HG03521 (cell line): ENCODE measurements at regions not wholly inside any gene's neighbourhood (a gene's known extent, or its start where the extent isn't known, plus 50 kb on each side); places are given as distances from the start of the nearest gene placed in this dataset.

Experiments used
- ATAC-seq: cut with Tn5 transposase; IDR thresholded peaks from one replicate; pipeline ENCODE4 v1.9.1; 2021; ENCODE audit warnings: mild to moderate bottlenecking, moderate library complexity; ENCODE audit not compliant: unreplicated experiment

GRCh38 chr7:33841031-33841430 lies 64.3 kb upstream of the BMPER start:
- ATAC-seq: no peak

GRCh38 chr7:33841705-33842129 lies 63.6 kb upstream of the BMPER start:
- ATAC-seq: no peak

GRCh38 chr7:33842150-33842549 lies 63.2 kb upstream of the BMPER start:
- no peak for ATAC-seq

GRCh38 chr7:33845991-33846509 lies 59.3 kb upstream of the BMPER start:
- ATAC-seq: no peak

DNA sequence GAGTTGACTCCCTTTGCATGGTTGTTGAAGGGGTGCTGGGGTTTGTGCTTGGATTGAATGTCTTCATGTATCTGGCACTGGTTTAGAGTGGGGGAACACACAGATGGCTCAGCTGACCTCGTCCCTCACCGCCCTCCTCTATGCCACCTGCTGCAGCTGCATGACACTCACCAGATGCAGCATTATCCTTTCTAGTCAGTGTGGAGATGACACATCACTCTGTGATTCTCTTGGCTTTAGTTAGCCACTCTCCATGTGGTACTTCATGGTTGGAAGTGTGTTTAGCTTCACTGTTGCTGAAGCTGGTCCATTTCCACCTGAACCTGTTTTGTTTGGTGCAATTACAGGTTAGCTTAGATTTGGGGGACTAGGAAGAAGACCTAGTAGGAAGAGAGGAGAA lies 56.3 kb upstream of the BMPER start:
- no peak for ATAC-seq

GRCh38 chr7:33849971-33850559 lies 55.3 kb upstream of the BMPER start:
- no peak for ATAC-seq

DNA sequence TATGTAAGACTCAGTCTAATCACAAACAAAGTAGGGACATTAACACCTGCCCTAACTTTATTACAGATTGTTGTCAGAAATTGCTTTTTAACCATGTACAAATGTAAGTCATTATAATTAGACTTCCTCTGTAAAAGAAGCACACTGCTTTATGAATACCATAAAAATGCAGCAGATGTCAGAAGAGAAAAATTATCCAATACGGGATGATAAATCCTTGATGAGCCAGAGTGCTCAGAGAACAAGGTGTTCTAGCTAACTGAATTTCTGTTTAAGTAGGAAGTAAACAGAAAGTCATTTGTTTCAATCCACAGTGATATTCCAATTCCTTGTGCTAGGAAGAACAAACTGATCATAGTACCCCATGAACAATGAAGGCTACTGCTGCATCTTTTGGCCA lies 54.6 kb upstream of the BMPER start:
- ATAC-seq: no peak

GRCh38 chr7:33852838-33853237 lies 52.5 kb upstream of the BMPER start:
- ATAC-seq: no peak

DNA sequence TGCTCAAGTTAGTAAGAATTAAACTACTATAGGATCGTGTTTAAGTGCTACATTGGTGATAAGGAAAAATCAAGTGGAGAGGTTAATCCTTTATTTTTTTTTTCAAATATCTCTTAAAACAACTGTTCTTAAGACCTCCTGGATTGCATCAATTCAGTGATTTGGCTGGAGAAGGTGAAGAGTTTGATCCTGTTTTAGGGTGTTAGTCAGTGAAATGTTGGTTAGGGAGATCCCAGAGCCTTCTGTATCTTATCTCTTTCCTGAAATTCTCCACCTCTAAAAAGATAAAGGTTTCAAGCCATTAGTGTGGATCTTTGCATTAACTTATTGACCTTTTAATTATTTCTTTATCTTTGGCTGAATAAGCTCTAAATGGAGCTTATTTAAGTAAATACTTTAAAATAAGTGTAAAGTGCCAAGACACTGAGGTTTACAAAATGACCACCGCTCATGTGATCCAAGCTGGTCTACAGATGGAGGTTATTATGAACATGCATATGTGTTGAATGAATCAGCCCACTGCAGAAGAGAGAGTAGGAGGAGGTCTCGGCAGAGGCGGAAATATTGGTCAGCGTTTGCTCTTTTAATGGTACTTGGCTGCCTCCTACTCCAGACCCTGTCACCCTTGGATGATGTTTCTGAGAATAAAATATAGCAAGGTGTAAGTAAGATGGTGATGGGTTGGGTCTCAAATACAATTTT lies 51.8 kb upstream of the BMPER start:
- no peak for ATAC-seq

GRCh38 chr7:33854178-33854577 lies 51.2 kb upstream of the BMPER start:
- no peak for ATAC-seq

DNA sequence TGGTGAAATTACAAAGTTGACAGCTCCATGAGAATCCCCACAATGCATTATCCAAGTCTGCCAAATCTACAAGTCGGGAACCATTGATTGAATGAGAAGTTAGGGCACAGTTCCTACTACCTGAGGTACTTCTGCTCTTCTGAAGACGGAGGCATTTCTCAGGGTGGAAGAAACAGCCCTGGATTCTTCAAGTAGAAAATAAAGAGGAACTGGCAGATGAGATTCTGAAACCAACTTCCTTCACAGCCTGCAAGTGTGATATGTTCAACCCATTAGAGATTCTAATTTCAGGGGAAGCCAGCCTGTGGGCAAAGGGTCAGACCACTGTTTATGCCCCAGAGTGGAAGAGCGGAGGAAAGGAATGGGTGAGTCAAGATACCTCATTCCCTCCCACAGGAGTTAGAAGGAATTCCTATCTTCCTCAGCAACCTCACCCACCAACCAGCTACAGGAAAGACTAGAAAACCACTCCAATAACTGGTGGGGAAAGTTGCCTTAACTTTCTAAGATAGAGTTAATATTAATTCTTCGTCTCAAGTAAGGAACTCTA lies 50.5 kb upstream of the BMPER start:
- ATAC-seq: no peak
